HepG2 (cell line): ENCODE measurements at regions not wholly inside any gene's neighbourhood (a gene's known extent, or its start where the extent isn't known, plus 50 kb on each side); places are given as distances from the start of the nearest gene placed in this dataset.

Source experiments
- CEBPG ChIP-seq: IDR thresholded peaks from 2 replicates; pipeline ENCODE4 v1.6.1; 2016
- CREM ChIP-seq, 2 experiments: sonication (generic) in 1 of 2; formaldehyde crosslinking in 1 of 2; IDR thresholded peaks; 2 replicates each; pipeline versions ENCODE4 v1.4.0 to v1.6.1; 2016 to 2020; ENCODE audit warnings: antibody characterized with exemption in 1 of 2, mild to moderate bottlenecking in 1 of 2, missing genetic modification reagents in 1 of 2
- FOXA1 ChIP-seq, 2 experiments: fragments of 450-650 bp in 1 of 2; sonication (generic) in 1 of 2; formaldehyde crosslinking in 1 of 2; IDR thresholded peaks; 2 replicates each; pipeline versions ENCODE4 v1.4.0 to v1.6.1; 2016 to 2020; ENCODE audit warnings: missing genetic modification reagents in 1 of 2
- GFI1 ChIP-seq: sonication (generic); formaldehyde crosslinking; IDR thresholded peaks from 2 replicates; pipeline ENCODE4 v1.5.0; 2020; ENCODE audit warnings: missing genetic modification reagents, mild to moderate bottlenecking, borderline replicate concordance
- ISL2 ChIP-seq: sonication (generic); formaldehyde crosslinking; IDR thresholded peaks from 2 replicates; pipeline ENCODE4 v1.5.0; 2020; ENCODE audit warnings: missing genetic modification reagents
- KAT2B ChIP-seq: fragments of 150-350 bp; IDR thresholded peaks from 2 replicates; pipeline ENCODE4 v1.6.1; 2014; ENCODE audit warnings: low read depth, low read length, borderline replicate concordance
- NR2F1 ChIP-seq, 2 experiments: fragments of 450-650 bp in 1 of 2; formaldehyde crosslinking in 1 of 2; IDR thresholded peaks; 2 replicates each; pipeline versions ENCODE4 v1.5.0 to v1.6.1; 2016 to 2020; ENCODE audit warnings: mild to moderate bottlenecking in 1 of 2, missing compliant biosample characterization in 1 of 2, missing genetic modification reagents in 1 of 2, moderate library complexity in 1 of 2
- NR2F2 ChIP-seq: IDR thresholded peaks from 2 replicates; pipeline ENCODE4 v1.6.1; 2012; ENCODE audit warnings: low read depth, inconsistent platforms, borderline replicate concordance
- PAX8 ChIP-seq: sonication (generic); formaldehyde crosslinking; IDR thresholded peaks from 2 replicates; pipeline ENCODE4 v1.8.0; 2022; ENCODE audit warnings: mild to moderate bottlenecking, missing genetic modification reagents, borderline replicate concordance
- PAXIP1 ChIP-seq: sonication (generic); formaldehyde crosslinking; conservative IDR thresholded peaks from 2 replicates; pipeline ENCODE4 v1.4.0; 2020; ENCODE audit warnings: mild to moderate bottlenecking, missing genetic modification reagents, moderate library complexity
- PCBP1 ChIP-seq: fragments of 200-400 bp; formaldehyde crosslinking; IDR thresholded peaks from 2 replicates; pipeline ENCODE4 v1.6.1; 2017; ENCODE audit warnings: mild to moderate bottlenecking, low read depth, low read length, borderline replicate concordance
- TFE3 ChIP-seq: IDR thresholded peaks from 2 replicates; pipeline ENCODE4 v1.6.1; 2016
- ZBTB40 ChIP-seq, 2 experiments: fragments of 450-650 bp in 1 of 2; sonication (generic) in 1 of 2; formaldehyde crosslinking in 1 of 2; IDR thresholded peaks; 2 replicates each; pipeline versions ENCODE4 v1.6.1 to v1.8.0; 2016 to 2022; ENCODE audit warnings: antibody characterized with exemption in 1 of 2, mild to moderate bottlenecking in 1 of 2, missing genetic modification reagents in 1 of 2
- ZMYM2 ChIP-seq: sonication (generic); formaldehyde crosslinking; IDR thresholded peaks from 2 replicates; pipeline ENCODE4 v1.8.0; 2022; ENCODE audit warnings: mild to moderate bottlenecking, missing genetic modification reagents
- ZMYM4 ChIP-seq: sonication (generic); formaldehyde crosslinking; IDR thresholded peaks from 2 replicates; pipeline ENCODE4 v1.8.1; 2023; ENCODE audit warnings: mild to moderate bottlenecking, missing genetic modification reagents

GRCh38 chr2:186108470-186108869, 369.9 kb downstream of the FSIP2 start (continued):
- TF ChIP-seq ZBTB40 (IDR thresholded peaks at IDR 0.05): no peak
- TF ChIP-seq ZBTB40 (CRISPR knock-in tag; IDR thresholded peaks at IDR 0.05): no peak
- TF ChIP-seq TFE3 (CRISPR knock-in tag): no peak
- no peak for TF ChIP-seq PCBP1
- 0 out of 2 replicates have a peak, but pooled peaks have one; percentile 27 for TF ChIP-seq GFI1 (CRISPR knock-in tag)
- 0 out of 2 replicates have a peak, but pooled peaks have one; percentile 36 for TF ChIP-seq ZMYM2 (CRISPR knock-in tag)
- TF ChIP-seq ISL2 (CRISPR knock-in tag): peak; percentile 80
- TF ChIP-seq NR2F1 (CRISPR knock-in tag; IDR thresholded peaks at IDR 0.05): peak; percentile 76 to 88; a peak in 3 of 4 replicates
- peak; percentile 83; the same call in 1 of the 2 replicates for TF ChIP-seq ZMYM4
- peak; percentile 55; the same call in 1 of the 2 replicates for TF ChIP-seq CREM (IDR thresholded peaks at IDR 0.05)
- no peak for TF ChIP-seq CREM (CRISPR knock-in tag; IDR thresholded peaks at IDR 0.05)
- no peak for TF ChIP-seq PAX8 (CRISPR knock-in tag)
- TF ChIP-seq PAXIP1 (CRISPR knock-in tag): peak; percentile 79
- TF ChIP-seq KAT2B: peak; percentile 50
- TF ChIP-seq CEBPG: peak; percentile 93
- TF ChIP-seq NR2F2: peak; percentile 93
- 0 out of 2 replicates have a peak, but pooled peaks have one; percentile 37 for TF ChIP-seq FOXA1 (IDR thresholded peaks at IDR 0.05)
- TF ChIP-seq FOXA1 (CRISPR knock-in tag; IDR thresholded peaks at IDR 0.05): peak; percentile 14; the same call in 1 of the 2 replicates
